ENCODE measurements at regions not wholly inside any gene's neighbourhood (a gene's known extent, or its start where the extent isn't known, plus 50 kb on each side); places are given as distances from the start of the nearest gene placed in this dataset.
"Not testable (repeated sequence)": the region's sequence is repeated elsewhere in the genome, so short reads cannot be mapped to it uniquely, and the experiment has no call there.

- peaks cover 2% of the 10 kb centered on the region for H3K27me3 Mint-ChIP-seq
Measured at GRCh38 chr20:51941503-51941902, 139.2 kb upstream of the SALL4 start.

GRCh38 chr20:51939259-51939585 is 136.9 kb upstream of the SALL4 start:
- Mint-ChIP-seq H3K27ac (no peak overlapping the region), H3K4me1 (no peaks in the 10 kb centered on the region), H3K27me3 (peaks cover 2% of the 10 kb centered on the region), H3K36me3 (no peaks in the 10 kb centered on the region), H3K9me3 (peaks cover 0 to 3% (median 0%) of the 10 kb centered on the region in 3 donors), H3K4me3 (no peak overlapping the region)

More at GRCh38 chr20:51941503-51941902, 139.2 kb upstream of the SALL4 start:
- Mint-ChIP-seq H3K36me3 (no peaks in the 10 kb centered on the region), H3K4me3 (no peak overlapping the region), H3K9me3 (peaks cover 0 to 3% (median 2%) of the 10 kb centered on the region in 3 donors), H3K4me1 (no peaks in the 10 kb centered on the region), H3K27ac (no peak overlapping the region)

- H3K9me3 Mint-ChIP-seq: peaks cover 0 to 3% (median 0%) of the 10 kb centered on the region in 3 donors
- no peaks in the 10 kb centered on the region for H3K4me1 Mint-ChIP-seq
- peaks cover 2% of the 10 kb centered on the region for H3K27me3 Mint-ChIP-seq
- no peaks in the 10 kb centered on the region for H3K36me3 Mint-ChIP-seq
- no peak overlapping the region for H3K4me3 Mint-ChIP-seq
- H3K27ac Mint-ChIP-seq: no peak overlapping the region
Measured at GRCh38 chr20:51938559-51939258, 136.4 kb upstream of the SALL4 start.

DNA sequence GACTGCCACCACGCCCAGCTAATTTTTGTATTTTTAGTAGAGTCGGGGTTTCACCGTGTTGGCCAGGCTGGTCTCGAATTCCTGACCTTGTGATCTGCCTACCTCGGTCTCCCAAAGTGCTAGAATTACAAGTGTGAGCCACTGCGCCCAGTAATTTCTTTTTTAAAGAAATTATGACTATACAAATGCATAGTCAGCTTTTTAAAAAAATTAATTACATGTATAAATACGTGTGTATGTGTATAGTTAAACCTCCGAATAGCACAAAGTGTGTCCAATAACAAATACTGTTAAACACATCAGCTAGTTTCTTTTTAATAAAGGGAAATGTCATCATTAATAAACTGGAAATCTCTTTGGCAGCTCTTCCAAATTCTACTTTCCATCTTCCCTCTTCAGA is 135.5 kb upstream of the SALL4 start:
- no peak overlapping the region for H3K27ac Mint-ChIP-seq
- no peaks in the 10 kb centered on the region for H3K4me1 Mint-ChIP-seq
- H3K9me3 Mint-ChIP-seq: peaks cover 0 to 3% (median 0%) of the 10 kb centered on the region in 3 donors
- H3K4me3 Mint-ChIP-seq: no peak overlapping the region
- peaks cover under 1% of the 10 kb centered on the region for H3K27me3 Mint-ChIP-seq
- no peaks in the 10 kb centered on the region for H3K36me3 Mint-ChIP-seq

DNA sequence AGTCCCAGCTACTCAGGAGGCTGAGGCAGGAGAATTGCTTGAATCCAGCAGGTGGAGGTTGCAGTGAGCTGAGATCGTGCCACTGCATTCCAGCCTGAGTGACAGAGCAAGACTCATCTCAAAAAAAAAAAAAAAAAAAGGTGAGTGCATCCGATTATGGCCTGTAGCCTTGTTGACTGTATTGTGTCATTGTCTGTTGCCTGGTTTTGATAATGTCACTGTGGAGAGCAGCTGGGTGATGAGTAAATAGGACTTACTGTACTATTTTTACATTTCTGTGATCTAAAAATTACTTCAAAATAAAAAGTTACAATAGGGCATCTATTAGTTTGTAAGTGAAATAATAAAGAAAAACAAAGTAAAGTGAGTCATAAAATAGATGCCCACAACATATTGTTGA is 134.1 kb upstream of the SALL4 start:
- H3K27ac Mint-ChIP-seq: no peak overlapping the region
- no peak overlapping the region for H3K4me3 Mint-ChIP-seq
- no peaks in the 10 kb centered on the region for H3K4me1 Mint-ChIP-seq
- H3K9me3 Mint-ChIP-seq: peaks cover 0 to 3% (median 0%) of the 10 kb centered on the region in 3 donors
- no peaks in the 10 kb centered on the region for H3K36me3 Mint-ChIP-seq
- no peaks in the 10 kb centered on the region for H3K27me3 Mint-ChIP-seq

DNA sequence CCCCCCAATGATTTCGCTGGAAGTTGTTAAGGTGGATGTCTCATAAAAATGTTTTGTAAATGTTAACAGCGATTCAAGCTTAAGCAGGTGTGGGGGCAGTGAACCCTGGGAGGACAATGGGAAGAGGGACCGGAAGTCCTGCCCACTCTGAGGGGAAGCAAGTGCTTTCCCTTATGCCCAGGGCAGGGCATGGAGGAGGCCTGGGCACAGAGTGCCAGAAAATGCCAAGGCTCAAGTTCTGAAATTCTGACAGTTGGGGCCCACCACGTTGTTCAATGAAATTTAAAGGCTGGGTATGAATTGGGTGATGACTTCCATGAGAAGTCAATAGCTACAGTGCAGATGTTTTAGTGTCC is 132.7 kb upstream of the SALL4 start:
- no peaks in the 10 kb centered on the region for H3K27me3 Mint-ChIP-seq
- H3K27ac Mint-ChIP-seq: no peak overlapping the region
- no peaks in the 10 kb centered on the region for H3K36me3 Mint-ChIP-seq
- H3K4me3 Mint-ChIP-seq: no peak overlapping the region
- H3K4me1 Mint-ChIP-seq: no peaks in the 10 kb centered on the region
- peaks cover 0 to 3% (median 0%) of the 10 kb centered on the region in 3 donors for H3K9me3 Mint-ChIP-seq

DNA sequence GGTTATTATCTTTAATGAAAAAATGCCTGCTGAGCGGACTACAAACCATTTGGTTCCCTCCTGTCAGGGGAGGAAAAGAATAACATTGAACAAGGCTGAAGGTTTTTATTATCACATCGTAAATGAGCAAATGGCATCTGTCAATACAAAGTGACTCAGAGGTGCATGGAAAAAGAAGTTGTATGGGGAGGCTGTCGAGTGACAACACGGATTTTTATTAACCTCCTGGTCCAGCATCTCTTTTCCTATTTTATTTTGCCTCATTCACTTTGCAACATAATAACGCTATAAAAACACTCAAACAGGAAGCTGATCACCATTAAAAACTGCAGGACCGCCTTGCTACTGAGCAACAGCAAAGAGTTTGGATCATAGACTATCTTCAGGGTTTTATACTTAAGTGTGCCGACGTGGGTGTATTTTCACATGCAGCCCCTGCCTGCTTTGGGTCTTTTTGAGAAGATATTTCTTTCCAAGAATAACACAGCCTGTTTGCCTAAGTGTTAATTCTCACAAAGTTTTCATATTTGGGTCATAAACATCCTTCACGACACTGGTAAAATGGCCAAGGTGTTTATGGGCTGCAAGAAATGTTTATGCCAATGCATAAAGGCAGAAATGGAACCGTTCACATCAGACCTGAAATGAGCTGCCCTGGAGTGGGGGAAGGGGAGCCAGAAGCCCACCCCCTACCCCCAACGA is 132.1 kb upstream of the SALL4 start:
- Mint-ChIP-seq H3K27ac (no peak overlapping the region), H3K4me1 (no peaks in the 10 kb centered on the region), H3K36me3 (no peaks in the 10 kb centered on the region), H3K27me3 (no peaks in the 10 kb centered on the region), H3K4me3 (no peak overlapping the region), H3K9me3 (peaks cover 0 to 3% (median 0%) of the 10 kb centered on the region in 3 donors)

DNA sequence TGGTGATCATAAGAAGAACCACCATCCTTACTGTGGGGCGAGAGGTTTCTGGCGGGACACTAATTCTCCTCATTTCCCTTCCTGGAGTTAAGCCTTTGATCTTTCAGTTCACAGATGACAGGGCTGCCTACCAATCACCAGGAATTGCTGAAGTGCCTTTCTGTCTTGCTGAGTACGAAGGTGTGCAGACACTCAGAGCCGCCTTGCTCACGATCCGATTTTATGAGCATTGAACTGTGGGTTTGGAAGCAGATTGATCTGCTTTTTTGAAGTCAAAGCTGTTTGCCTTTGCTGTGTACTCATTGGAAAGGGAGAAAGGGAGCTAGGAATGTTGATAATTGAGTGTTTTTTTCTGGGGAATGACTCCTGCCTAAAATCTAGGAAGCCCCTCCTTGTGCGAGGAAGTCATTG is 129.1 kb upstream of the SALL4 start:
- Mint-ChIP-seq H3K4me1 (no peaks in the 10 kb centered on the region), H3K9me3 (no peaks in the 10 kb centered on the region), H3K27ac (no peak overlapping the region), H3K4me3 (no peak overlapping the region), H3K27me3 (no peaks in the 10 kb centered on the region), H3K36me3 (no peaks in the 10 kb centered on the region)

- H3K4me3 Mint-ChIP-seq: no peak overlapping the region
- no peaks in the 10 kb centered on the region for H3K27me3 Mint-ChIP-seq
- H3K36me3 Mint-ChIP-seq: no peaks in the 10 kb centered on the region
Measured at GRCh38 chr20:51930775-51931174, 128.5 kb upstream of the SALL4 start.

DNA sequence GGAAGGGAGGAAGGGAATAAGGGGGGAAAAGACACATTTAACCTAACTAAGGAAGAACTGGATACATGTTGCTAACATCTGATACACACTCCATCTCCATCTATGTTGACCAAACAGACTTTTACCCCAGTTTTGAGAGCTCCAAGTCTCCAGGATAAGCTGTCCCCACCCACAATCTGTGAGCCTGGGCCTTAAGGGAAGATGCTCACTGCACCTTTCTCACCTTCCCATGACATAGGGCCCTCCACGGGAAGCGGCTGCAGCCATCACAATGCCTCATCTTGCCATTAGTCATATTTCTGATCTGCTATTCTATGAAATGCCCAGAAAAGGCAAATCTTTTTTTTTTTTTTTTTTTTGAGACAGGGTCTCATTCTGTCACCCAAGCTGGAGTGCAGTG is 126.6 kb upstream of the SALL4 start:
- no peak overlapping the region for H3K27ac Mint-ChIP-seq
- no peaks in the 10 kb centered on the region for H3K9me3 Mint-ChIP-seq
- H3K36me3 Mint-ChIP-seq: no peaks in the 10 kb centered on the region
- no peak overlapping the region for H3K4me3 Mint-ChIP-seq
- no peaks in the 10 kb centered on the region for H3K27me3 Mint-ChIP-seq
- H3K4me1 Mint-ChIP-seq: no peaks in the 10 kb centered on the region

More at GRCh38 chr20:51930775-51931174, 128.5 kb upstream of the SALL4 start:
- no peaks in the 10 kb centered on the region for H3K4me1 Mint-ChIP-seq
- H3K9me3 Mint-ChIP-seq: no peaks in the 10 kb centered on the region
- peak overlapping the region in 1 of 3 donors; percentile 33 for H3K27ac Mint-ChIP-seq

DNA sequence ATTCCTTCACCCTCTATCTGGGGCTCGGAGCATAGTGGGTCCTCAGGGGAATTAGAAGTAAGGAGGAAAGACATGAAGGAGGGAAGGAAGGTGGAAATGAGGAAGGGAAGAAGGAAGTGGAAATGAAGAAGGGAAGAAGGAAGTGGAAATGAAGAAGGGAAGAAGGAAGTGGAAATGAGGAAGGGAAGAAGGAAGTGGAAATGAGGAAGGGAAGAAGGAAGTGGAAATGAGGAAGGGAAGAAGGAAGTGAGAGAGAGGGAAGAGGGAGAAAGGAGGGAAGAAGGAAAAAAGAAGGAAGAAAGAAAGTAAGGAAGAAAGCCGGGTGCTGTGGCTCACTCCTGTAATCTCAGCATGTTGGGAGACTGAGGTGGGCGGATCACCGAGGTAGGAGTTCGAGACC is 125.6 kb upstream of the SALL4 start:
- H3K36me3 Mint-ChIP-seq, H3K4me3 Mint-ChIP-seq, H3K27me3 Mint-ChIP-seq, H3K4me1 Mint-ChIP-seq, H3K27ac Mint-ChIP-seq, H3K9me3 Mint-ChIP-seq: not testable (repeated sequence)

DNA sequence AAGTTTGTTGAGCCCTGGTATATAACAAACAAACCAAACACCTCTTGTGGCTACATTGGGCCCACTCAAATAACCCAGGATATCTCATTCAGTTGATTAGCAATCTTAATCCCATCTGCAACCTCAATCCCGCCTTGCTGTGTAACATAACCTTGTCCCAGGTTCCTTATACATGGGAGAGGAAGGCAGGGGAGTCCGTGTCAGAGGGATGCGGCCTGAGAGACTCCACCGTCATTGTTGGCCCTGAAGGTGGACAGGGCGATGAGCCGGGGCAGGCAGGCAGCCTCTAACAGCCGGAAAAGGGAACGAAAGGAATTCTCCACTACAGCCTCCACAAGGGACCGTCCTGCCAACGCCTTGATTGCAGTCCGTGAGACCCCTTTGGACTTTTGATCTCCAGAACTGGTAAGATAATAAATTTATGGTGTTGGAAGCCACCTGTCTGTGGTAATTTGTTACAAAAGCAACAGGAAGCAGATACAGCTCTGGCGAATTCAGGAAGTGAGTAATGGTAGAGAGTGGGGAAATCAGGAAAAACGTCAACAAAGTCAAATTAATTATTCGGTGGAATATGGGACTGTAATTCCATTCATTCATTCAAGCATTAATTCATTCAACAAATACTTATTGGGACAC is 124.5 kb upstream of the SALL4 start:
- H3K4me3 Mint-ChIP-seq: no peak overlapping the region
- H3K27ac Mint-ChIP-seq: no peak overlapping the region
- H3K36me3 Mint-ChIP-seq: no peaks in the 10 kb centered on the region
- no peaks in the 10 kb centered on the region for H3K27me3 Mint-ChIP-seq
- no peaks in the 10 kb centered on the region for H3K4me1 Mint-ChIP-seq
- no peaks in the 10 kb centered on the region for H3K9me3 Mint-ChIP-seq

- H3K27ac Mint-ChIP-seq: no peak overlapping the region
- no peaks in the 10 kb centered on the region for H3K9me3 Mint-ChIP-seq
- no peaks in the 10 kb centered on the region for H3K36me3 Mint-ChIP-seq
- H3K4me1 Mint-ChIP-seq: no peaks in the 10 kb centered on the region
- H3K27me3 Mint-ChIP-seq: no peaks in the 10 kb centered on the region
- no peak overlapping the region for H3K4me3 Mint-ChIP-seq
Measured at GRCh38 chr20:51924509-51924908, 122.2 kb upstream of the SALL4 start.

- Mint-ChIP-seq H3K36me3 (no peaks in the 10 kb centered on the region), H3K9me3 (no peaks in the 10 kb centered on the region), H3K4me3 (no peak overlapping the region), H3K27me3 (no peaks in the 10 kb centered on the region), H3K27ac (no peak overlapping the region), H3K4me1 (no peaks in the 10 kb centered on the region)
Measured at GRCh38 chr20:51923633-51924032, 121.3 kb upstream of the SALL4 start.

DNA sequence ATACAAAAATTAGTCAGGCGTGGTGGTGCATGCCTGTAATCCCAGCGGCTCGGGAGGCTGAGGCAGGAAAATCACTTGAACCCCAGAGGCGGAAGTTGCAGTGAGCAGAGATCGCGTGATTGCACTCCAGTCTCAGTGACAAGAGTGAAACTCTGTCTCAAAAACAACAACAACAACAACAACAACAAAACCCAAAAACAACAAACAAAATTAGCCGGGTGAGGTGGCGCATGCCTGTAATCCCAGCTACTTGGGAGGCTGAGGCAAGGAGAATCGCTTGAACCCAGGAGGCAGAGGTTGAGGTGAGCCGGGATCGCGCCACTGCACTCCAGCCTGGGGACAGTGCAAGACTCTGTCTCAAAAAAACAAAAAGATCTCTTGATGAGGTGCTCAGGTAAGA is 120.5 kb upstream of the SALL4 start:
- H3K9me3 Mint-ChIP-seq, H3K4me3 Mint-ChIP-seq, H3K27me3 Mint-ChIP-seq, H3K27ac Mint-ChIP-seq, H3K36me3 Mint-ChIP-seq, H3K4me1 Mint-ChIP-seq: not testable (repeated sequence)

GRCh38 chr20:51918561-51918960 is 116.2 kb upstream of the SALL4 start:
- no peaks in the 10 kb centered on the region for H3K4me1 Mint-ChIP-seq
- H3K27ac Mint-ChIP-seq: no peak overlapping the region
- no peaks in the 10 kb centered on the region for H3K27me3 Mint-ChIP-seq
- H3K9me3 Mint-ChIP-seq: no peaks in the 10 kb centered on the region
- H3K4me3 Mint-ChIP-seq: no peak overlapping the region
- H3K36me3 Mint-ChIP-seq: no peaks in the 10 kb centered on the region

Measured in IgD-negative memory B cell (primary cell).